ENCODE measurements at regions not wholly inside any gene's neighbourhood (a gene's known extent, or its start where the extent isn't known, plus 50 kb on each side); places are given as distances from the start of the nearest gene placed in this dataset.

GRCh38 chr6:22361576-22361975 is 64.7 kb upstream of the PRL start:
- Histone ChIP-seq H3K4me3 (ENCODE audit: low read depth, low read length, poor library complexity, severe bottlenecking) (no peak overlapping the region), H3K27me3 (replicated peaks; ENCODE audit: insufficient read depth, low read depth, low read length, poor library complexity) (no peaks in the 10 kb centered on the region), H3K4me1 (ENCODE audit: insufficient read depth, low read length, poor library complexity, severe bottlenecking) (no peaks in the 10 kb centered on the region), H3K36me3 (ENCODE audit: insufficient read depth, low read length, poor library complexity, severe bottlenecking) (no peaks in the 10 kb centered on the region), H3K9me3 (ENCODE audit: low read depth, low read length, poor library complexity, severe bottlenecking) (no peaks in the 10 kb centered on the region), H3K27ac (ENCODE audit: low read depth, low read length, poor library complexity, severe bottlenecking) (no peak overlapping the region)
- ChIA-PET POLR2A (ENCODE audit: low non-redundant PET) (no interaction called here), CTCF (no interaction called here)
- intact Hi-C loops (cut with micrococcal nuclease; ENCODE audit: unreplicated experiment): no loop called here
- DNase-seq (ENCODE audit: low spot score): no peak
- BruUV-seq (replicated peaks): no TSS peak
- TF ChIP-seq EZH2 (IDR thresholded peaks at IDR 0.05; ENCODE audit: borderline replicate concordance, low read depth, low read length, poor library complexity, severe bottlenecking) (no peak), CTCF (conservative IDR thresholded peaks at IDR 0.05; ENCODE audit: low read depth, low read length) (no peak)

- intact Hi-C loops (cut with micrococcal nuclease; ENCODE audit: unreplicated experiment): no loop called here
- Histone ChIP-seq H3K4me1 (ENCODE audit: insufficient read depth, low read length, poor library complexity, severe bottlenecking) (no peaks in the 10 kb centered on the region), H3K36me3 (ENCODE audit: insufficient read depth, low read length, poor library complexity, severe bottlenecking) (no peaks in the 10 kb centered on the region), H3K4me3 (ENCODE audit: low read depth, low read length, poor library complexity, severe bottlenecking) (no peak overlapping the region), H3K27me3 (replicated peaks; ENCODE audit: insufficient read depth, low read depth, low read length, poor library complexity) (no peaks in the 10 kb centered on the region), H3K27ac (ENCODE audit: low read depth, low read length, poor library complexity, severe bottlenecking) (no peak overlapping the region), H3K9me3 (ENCODE audit: low read depth, low read length, poor library complexity, severe bottlenecking) (no peaks in the 10 kb centered on the region)
- TF ChIP-seq CTCF (conservative IDR thresholded peaks at IDR 0.05; ENCODE audit: low read depth, low read length): no peak
- CTCF ChIA-PET: no interaction called here
- POLR2A ChIA-PET (ENCODE audit: low non-redundant PET): no interaction called here
- DNase-seq (ENCODE audit: low spot score): no peak
- no TSS peak for BruUV-seq (replicated peaks)
Observed at GRCh38 chr6:22362361-22362760, 65.5 kb upstream of the PRL start.

GRCh38 chr6:22363166-22363713 is 66.4 kb upstream of the PRL start:
- Histone ChIP-seq H3K4me1 (ENCODE audit: insufficient read depth, low read length, poor library complexity, severe bottlenecking) (no peaks in the 10 kb centered on the region), H3K27me3 (replicated peaks; ENCODE audit: insufficient read depth, low read depth, low read length, poor library complexity) (no peaks in the 10 kb centered on the region), H3K36me3 (ENCODE audit: insufficient read depth, low read length, poor library complexity, severe bottlenecking) (no peaks in the 10 kb centered on the region), H3K9me3 (ENCODE audit: low read depth, low read length, poor library complexity, severe bottlenecking) (no peaks in the 10 kb centered on the region), H3K27ac (ENCODE audit: low read depth, low read length, poor library complexity, severe bottlenecking) (no peak overlapping the region), H3K4me3 (ENCODE audit: low read depth, low read length, poor library complexity, severe bottlenecking) (no peak overlapping the region)
- TF ChIP-seq CTCF (conservative IDR thresholded peaks at IDR 0.05; ENCODE audit: low read depth, low read length) (no peak), EZH2 (IDR thresholded peaks at IDR 0.05; ENCODE audit: borderline replicate concordance, low read depth, low read length, poor library complexity, severe bottlenecking) (no peak)
- ChIA-PET POLR2A (ENCODE audit: low non-redundant PET) (no interaction called here), CTCF (no interaction called here)
- DNase-seq (ENCODE audit: low spot score): no peak
- BruUV-seq (replicated peaks): no TSS peak
- intact Hi-C loops (cut with micrococcal nuclease; ENCODE audit: unreplicated experiment): no loop called here

All from A673 (cell line).